Left renal pelvis (tissue), 4 donors: ENCODE measurements at regions not wholly inside any gene's neighbourhood (a gene's known extent, or its start where the extent isn't known, plus 50 kb on each side); places are given as distances from the start of the nearest gene placed in this dataset.
"Not testable (repeated sequence)": the region's sequence is repeated elsewhere in the genome, so short reads cannot be mapped to it uniquely, and the experiment has no call there.

ENCODE experiments used
- DNase-seq, 4 donors: peaks; one replicate each; pipeline ENCODE4 v3.0.0-alpha.2; 2013; ENCODE audit warnings: low read depth in 4 of 4, low spot score in 3 of 4

DNA sequence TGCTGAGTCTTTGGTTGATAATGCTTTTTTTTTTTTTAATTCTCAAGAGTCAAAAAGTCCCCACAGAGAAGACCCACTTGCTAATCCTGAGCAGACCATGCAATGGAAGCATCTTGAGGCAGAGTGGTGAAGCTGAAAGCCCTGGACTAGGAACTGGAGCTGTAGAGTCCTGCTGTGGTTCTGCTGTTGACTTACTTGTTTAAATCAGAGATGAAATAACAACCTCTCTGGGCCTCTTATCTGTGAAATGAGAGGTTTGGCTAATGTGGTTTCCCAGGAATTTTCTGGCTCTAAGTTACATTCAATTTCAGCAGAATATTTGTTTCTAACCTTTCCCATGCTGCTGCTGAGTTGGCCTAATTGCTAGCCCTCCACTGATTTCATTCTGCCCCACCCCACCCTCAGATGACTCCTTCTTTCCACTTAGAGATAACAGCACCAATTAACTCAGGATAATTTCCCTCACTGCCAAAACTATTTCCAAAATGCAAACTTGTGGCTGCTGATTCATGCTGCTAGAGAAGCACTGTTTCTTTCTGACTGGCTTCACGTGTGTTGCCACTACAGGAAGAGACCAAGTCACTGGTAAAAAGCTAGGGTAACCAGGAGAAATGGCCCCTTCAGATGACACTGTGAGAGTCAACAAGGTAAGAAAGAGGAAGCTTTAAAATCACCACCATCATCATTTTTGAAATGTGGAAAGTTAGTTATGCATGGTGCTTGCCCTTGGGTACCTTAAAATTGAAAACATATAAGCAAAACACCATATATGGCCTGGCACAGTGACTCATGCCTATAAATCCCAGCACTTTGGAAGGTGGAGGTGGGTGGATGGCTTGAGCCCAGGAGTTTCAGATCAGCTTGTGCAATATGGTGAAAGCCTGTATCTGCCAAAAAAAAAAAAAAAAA is 326.4 kb downstream of the DCHS2 start:
- no peak for DNase-seq

DNA sequence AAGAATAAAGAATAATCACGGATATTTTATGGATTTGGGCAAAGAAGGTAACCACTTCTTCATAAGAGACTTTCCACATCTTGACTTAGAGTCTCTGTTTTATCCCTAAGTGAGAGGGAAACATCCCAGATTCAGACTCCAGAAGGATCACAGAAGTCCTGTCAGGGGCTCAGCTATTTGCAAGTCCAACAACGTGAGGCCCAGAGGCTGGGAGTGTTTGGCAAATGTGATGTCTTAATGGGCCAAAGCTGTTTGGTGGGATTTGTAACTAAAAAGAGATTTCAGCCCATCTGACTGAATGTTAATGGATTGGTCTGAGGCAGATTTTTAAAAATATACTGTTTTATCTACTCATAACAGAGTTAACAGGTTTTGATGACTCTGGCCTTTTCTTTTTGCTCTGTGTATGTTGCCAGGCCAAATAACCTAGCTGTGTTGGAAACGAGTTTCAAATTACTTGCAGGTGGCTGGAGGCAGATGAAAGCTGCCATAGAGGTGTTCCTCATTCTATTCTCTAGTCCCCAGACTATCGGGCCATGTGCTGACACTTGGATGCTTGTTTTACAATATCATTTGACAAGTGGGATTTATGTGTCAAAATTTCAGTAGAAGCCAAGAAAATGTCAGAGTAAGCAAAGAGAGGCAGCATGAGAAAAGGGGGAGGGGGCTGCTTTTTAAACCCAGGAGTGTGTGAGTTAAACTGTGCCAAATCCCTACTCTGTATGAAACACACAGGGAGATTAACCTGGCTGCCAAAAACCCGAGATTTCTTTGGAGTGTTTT is 330.9 kb downstream of the DCHS2 start:
- DNase-seq: peak in 1 of 4 donors; percentile 10

DNA sequence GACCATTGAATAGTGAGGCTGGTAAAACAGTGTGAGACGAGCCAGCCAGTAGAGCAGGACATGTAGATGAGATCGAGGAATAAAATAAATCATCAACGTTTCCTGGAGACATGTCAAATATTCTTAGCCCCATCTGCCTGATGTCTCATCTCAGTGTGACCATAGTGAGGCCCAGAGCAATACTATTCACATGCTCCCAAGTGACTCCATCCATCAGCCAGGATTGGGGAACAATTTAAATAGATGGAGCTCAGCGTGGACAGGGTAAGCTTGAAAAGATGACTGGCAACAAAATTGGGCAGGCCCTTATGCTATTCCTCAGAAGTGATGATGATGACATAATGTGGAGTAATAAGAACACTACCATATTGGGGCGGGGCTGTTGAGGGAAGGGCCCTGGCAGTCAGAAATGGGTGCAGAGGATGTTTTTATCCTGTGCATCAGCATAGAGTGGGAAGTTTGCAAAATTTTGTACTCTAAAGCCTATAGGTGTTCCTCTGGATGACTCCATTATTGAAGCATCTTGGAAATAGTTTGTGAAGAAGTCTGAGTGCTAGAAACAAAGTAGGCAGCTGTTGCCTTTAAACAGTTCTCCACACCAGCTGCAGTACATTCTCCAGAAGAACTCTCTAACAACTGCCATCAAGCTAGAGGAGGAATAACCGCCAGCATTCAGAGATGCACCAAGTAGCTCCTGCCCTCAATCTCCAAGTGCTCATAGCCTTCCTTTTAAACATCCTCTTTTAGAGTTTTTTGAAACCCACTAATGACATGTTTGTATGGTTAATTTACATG is 333.0 kb downstream of the DCHS2 start:
- no peak for DNase-seq

DNA sequence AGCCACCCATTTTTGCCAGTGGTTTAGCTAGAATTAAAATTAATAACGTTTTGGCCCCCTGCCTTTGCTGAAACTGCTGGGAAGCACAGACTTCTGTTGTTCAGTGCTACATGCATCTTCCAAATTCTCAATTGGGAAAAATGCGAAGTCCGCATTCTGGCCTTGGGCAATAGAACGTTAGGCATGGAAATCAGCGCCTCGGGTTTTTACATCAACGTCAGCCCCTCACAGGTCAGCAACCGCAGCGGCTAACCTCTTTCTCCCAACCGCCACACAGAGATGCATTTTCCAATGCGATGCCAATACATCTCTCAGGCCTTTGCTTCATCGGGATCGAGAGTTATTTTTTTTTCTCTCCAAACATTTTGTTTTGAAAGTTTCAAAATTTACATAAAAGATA is 339.1 kb downstream of the DCHS2 start:
- no peak for DNase-seq

DNA sequence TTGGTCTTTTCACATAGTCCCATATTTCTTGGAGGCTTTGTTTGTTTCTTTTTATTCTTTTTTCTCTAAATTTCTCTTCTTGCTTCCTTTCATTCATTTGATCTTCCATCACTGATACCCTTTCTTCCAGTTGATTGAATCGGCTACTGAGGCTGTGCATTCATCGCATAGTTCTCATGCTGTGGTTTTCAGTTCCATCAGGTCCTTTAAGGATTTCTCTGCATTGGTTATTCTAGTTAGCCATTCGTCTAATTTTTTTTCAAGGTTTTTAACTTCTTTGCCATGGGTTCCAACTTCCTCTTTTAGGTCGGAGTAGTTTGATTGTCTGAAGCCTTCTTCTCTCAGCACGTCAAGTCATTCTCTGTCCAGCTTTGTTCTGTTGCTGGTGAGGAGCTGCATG is 342.4 kb downstream of the DCHS2 start:
- DNase-seq: not testable (repeated sequence)

DNA sequence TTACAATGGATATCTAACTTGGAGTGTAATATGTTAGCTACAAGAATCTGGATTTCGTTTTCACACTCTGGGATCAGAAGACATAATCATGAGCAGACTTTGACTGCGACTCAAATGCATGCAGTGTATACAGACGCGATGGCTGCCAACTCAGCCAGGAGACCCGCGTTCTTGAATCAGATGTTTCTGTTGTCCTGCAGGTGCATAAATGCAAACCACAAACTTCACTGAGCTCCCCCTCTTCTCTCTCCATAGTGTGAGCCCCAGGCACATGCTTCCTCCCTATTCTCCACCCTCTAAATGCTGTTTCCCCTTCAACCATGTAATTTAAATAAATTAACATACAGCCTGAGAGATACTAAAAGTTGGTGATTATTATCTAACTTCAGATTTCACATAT is 347.9 kb downstream of the DCHS2 start:
- DNase-seq: no peak

DNA sequence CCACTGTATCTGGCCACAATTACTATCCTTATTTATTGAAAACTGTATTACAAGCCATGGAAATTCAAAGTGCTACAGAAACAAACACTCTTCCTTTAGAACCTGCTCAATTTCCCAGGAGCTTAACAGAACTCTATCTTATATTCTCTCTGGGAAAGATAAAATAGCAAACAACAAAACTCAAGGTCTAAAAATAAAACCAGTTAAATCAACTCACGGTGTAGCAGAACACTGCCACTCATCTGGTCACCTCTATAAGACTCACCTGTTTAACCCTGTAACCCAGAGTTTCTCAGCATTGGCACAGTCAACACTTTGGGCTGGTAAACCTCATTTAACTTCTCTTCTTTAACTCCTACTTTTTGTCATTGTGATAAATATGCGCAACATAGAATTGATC is 348.9 kb downstream of the DCHS2 start:
- no peak for DNase-seq

DNA sequence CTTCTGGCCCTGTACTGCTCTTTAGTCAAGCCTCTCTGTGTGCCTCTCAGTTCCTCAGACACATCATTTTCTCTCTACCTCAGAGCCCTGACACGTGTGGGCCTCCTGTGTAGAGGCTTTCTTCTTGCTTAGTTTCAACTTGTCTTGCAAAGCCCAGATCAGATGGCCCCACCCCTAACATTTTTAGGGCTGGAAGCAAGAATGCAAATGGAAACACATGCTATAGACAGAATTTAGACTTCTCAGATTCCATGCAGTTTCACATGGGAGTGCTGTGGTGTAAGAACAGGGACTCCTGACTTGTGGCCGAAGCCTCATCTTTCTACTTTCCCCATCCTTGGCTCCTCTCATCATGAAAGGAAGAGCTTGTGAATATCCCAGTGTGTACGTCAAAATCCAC is 350.7 kb downstream of the DCHS2 start:
- no peak for DNase-seq

DNA sequence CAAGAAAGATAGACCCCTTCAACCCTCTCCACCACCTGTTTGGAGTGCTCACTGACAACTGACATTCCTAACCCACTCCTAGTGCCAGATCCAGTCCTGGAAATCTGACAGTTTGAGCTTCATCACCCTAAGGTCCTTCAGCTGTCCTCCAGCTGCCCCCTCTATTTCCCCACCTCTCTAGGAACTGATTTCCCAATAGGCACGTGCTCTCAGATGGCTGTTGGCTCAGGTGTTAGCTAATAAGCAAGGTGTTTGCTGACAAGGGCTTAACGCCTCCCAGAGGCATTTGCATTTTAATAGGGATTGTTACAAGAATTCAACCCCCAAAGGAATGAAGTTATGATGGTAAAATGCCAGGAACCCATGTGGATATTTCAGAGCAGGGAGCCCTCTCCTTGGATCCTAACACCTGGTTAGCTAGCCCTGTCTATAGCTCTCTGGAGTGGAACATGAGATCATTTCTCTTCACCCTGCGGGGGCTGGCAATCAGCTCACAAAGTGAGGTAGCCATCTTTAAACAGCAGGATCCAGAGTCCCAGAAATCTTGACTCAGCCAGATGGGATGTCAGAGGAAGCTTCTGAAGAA is 348.5 kb upstream of the SFRP2 start:
- no peak for DNase-seq

DNA sequence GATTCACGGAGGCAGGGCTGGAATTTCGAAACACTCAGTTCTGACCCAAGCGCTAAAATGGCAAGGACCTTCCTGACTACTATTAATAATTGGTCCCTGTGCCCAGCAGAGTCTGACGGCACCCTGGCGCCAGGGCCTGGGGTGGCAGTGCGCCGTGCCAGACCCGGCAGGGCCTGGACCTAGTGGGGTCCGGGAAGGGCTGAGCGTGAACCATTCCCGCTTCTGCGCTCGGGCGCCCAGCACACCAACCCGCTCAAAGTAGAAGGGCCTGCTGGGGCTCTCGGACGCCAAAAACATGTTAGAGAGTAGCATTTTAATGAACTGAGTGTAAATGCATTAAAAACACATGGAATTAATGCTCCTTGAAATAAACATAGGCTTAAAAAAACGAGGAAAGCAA is 346.7 kb upstream of the SFRP2 start:
- no peak for DNase-seq

DNA sequence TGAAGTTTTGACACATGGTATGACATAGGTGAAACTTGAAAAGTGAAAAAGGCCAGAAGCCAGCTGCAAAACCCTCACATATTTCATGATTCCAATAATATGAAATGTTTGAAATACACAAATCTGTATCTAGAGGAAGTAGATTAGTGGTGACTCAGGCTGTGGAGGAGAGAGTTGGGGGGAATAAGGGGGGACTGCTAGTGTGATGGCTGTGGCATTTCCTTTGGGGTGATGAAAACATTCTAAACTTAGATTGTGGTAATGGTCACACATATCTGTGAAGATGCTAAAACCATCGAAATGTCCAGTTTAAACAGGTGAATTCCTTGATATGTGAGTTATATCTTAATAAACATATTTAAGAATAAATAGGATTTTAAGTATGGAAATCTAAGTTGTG is 343.5 kb upstream of the SFRP2 start:
- DNase-seq: no peak

DNA sequence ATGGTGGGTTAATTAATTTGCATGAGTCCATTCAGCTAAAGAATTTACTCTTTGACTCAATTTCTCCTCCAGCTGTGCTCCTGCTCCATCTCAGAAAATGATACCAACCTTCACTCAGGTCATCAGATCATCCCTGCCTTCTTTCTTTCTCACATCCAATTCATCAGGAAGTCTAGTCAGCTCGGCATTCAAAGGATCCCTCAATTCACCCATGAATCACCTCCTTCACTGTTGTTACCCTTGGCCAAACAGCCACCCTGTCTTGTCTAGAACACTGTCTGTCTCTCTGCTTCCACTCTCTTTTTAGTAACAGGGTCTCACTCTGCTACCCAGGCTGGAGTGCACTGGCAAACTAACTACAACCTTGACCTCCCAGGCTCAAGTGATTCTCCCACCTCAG is 337.4 kb upstream of the SFRP2 start:
- DNase-seq: no peak

DNA sequence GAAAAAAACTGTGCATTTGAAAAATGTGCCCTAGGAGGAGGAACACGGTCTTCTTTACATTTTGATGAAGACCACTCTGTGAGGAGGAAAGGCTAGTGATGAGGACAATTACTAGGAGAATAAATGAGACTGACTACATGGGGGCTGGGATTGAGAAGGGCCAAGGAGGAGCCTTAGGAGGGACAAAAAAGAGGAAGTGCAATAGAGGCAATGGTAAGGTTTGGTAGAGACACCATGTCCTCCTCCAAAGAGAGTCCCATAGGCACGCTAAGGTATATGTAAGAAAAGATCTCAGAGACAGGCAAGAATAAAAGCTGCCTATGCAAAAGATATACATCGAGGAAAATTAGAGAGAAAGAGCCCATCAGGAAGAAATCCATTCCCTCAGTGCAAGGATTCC is 336.5 kb upstream of the SFRP2 start:
- DNase-seq: no peak

DNA sequence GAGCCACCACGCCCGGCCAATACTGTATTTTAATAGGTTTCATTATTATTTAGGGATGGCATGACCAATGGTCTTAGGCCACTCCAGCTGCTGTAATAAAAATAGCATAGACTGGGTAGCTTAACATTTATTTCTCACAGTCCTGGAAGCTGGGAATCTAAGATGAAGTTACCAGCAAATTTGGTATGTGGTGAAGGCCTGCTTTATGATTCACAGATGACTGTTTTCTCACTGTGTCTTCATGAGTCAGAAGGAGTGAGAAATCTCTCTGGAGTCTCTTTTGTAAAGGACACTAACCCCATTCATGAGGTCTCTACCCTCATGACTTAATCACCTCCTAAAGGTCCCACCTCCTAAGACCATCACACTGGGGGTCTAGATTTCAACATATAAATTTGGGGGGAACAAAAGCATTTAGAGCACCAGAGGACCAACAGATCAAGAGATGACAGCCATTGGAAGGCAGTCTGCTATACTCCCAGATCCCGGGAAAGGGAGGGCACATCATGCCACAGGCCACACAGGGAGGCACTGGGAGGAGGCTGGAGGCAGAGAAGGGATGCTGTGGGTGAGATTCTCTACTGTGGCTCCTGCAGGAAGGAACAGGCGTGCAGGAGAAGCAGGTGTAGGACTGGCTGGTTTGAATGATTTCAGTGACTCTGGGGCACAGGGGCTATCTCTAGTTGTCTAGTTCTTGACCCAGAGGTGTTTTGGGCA is 335.8 kb upstream of the SFRP2 start:
- no peak for DNase-seq

DNA sequence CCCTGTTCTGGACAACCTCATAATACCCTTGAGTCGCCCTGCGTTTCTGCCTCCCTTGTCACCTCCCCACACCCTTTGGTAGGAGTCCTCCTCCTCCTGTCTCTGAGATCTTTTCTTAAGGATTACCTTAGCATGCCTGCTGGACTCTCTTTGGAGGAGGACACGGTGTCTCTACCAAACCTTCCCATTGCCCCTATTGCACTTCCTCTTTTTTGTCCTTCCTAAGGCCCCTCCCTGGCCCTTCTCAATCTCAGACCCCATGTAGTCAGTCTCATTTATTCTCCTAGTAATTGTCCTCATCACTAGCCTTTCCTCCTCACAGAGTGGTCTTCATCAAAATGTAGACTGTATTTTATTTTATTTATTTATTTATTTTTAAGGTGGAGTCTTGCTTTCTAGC is 335.0 kb upstream of the SFRP2 start:
- no peak for DNase-seq

DNA sequence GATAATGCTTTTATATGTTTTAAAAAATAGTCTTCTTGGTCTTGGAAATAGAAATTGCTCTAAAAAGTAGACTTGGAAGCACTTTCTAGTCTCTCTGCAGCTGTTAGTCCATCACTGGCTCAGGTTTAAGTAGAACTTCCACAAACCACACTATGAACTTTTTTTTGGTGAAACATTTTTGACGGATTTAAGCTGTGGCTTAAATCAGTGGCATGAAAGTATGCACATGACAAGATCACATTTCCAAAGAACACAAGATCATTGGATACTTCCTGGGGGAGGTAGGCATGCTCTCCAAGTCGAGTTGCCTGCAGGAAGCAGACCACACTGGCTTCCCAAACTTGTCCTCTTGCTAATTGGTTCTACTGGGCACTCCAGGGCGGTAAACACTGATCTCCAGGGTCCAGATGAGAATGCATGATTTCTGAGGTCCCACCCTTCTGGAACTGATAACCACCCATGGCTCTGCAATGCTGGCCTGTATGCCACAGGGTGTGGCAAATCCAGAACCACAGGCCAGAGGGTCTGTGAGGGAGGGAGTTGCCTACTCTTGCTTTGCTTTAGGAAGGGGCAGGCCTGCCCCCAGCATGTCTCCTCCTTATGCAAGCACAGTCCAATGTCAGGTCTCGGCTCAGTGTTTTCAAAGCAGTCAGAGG is 331.9 kb upstream of the SFRP2 start:
- DNase-seq: no peak

DNA sequence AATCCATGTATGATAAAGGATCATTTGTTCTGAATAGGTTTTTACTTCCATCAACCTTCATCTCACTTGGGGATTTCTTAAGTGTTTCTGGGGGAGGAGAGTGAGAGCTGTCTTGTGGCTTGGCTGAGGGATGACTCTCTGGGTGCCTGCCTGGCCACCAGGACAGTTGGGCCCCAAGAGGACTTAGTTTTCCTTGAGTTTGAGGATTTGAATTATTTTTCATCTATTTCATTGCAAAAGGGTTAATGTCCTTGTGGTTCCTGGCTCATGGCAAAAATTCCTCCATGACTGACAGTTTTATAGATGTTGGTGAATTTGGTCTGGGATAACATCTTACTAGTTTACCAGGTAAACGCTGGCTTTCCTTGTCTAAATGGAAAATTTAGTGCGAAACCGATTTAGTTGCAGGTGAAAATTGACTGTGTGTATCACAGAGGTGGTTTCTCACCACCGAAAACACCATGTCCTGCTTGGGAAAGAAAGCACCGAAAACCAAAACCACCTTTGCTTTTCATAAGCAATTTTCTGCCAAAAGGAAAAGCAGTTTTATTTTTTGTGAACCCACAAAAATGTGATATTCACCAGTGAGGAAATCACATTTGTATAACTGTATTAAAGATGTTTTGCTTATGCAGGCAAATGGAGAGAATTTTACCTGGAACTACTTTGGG is 331.3 kb upstream of the SFRP2 start:
- no peak for DNase-seq

DNA sequence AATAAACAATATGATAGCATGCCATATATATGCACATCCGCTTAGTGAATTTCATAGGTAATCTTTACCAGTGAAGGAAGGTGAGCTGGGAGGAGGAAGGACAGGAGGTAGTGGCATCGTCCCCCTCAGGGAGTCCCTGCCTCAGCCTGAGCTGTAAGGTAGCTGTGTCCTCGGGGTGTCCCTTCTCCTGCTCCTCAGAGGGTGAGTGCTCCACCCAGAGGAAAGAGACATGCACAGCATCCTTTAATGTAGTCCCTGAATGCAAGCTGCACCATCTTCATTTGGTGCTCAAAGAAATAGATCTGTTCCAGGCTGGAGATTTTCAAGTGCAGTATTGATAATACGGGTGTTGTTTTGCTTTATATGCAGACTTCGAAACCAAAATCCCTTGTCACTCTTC is 330.4 kb upstream of the SFRP2 start:
- DNase-seq: no peak

DNA sequence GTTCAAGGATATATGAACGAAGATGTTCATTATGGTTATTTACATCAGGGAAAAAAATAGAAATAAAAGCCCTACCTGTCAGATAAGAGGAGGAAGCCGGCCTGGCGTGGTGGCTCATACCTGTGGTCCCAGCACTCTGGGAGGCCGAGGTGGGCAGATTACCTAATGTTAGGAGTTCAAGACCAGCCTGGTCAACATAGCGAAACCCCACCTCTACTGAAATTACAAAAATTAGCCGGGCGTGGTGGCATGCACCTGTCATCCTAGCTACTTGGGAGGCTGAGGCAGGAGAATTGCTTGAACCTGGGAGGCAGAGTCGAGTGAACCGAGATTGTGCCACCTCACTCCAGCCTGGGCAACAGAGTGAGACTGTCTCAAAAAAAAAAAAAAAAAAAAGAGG is 328.8 kb upstream of the SFRP2 start:
- DNase-seq: not testable (repeated sequence)
